Neural progenitor cell (in vitro differentiated cells): ENCODE measurements at regions not wholly inside any gene's neighbourhood (a gene's known extent, or its start where the extent isn't known, plus 50 kb on each side); places are given as distances from the start of the nearest gene placed in this dataset.

ENCODE experiments used
- CTCF ChIP-seq: fragments of 200-600 bp; sonication (generic); IDR thresholded peaks from 2 replicates; pipeline ENCODE4 v1.5.1; 2017; ENCODE audit warnings: antibody characterized with exemption, mild to moderate bottlenecking
- EZH2phosphoT487 ChIP-seq: fragments of 200-600 bp; sonication (generic); IDR thresholded peaks from 2 replicates; pipeline ENCODE4 v1.6.1; 2017; ENCODE audit warnings: antibody characterized with exemption

- no peak for TF ChIP-seq CTCF
- TF ChIP-seq EZH2phosphoT487 = no peak
These were observed 423.2 kb upstream of the PAPPA start for GRCh38 chr9:115730396-115730795.
